ENCODE measurements at regions not wholly inside any gene's neighbourhood (a gene's known extent, or its start where the extent isn't known, plus 50 kb on each side); places are given as distances from the start of the nearest gene placed in this dataset.

GRCh38 chr10:109106604-109107003 is 816.7 kb downstream of the XPNPEP1 start:
- Histone ChIP-seq H3K79me1 (ENCODE audit: insufficient read depth, low read depth, low read length, poor library complexity, severe bottlenecking) (no peaks in the 10 kb centered on the region), H3K23ac (ENCODE audit: insufficient read length, low read depth, low read length) (no peak overlapping the region), H3K56ac (ENCODE audit: insufficient read length, low read depth, low read length) (no peak overlapping the region), H3K4ac (ENCODE audit: low read depth, low read length) (no peak overlapping the region), H3K9ac (ENCODE audit: extremely low read depth, insufficient read length, low read length) (no peak overlapping the region), H3K18ac (ENCODE audit: insufficient read length, low read depth, low read length) (no peak overlapping the region), H3K4me2 (ENCODE audit: insufficient read depth, insufficient read length, low read length) (no peak overlapping the region), H3K4me1 (ENCODE audit: insufficient read depth, low read length) (peaks cover 2% of the 10 kb centered on the region; the same call in 1 of the 2 replicates), H2BK120ac (ENCODE audit: low read depth, low read length, poor library complexity, severe bottlenecking) (no peak overlapping the region), H4K91ac (ENCODE audit: insufficient read length, low read depth, low read length) (no peak overlapping the region), H2BK5ac (ENCODE audit: insufficient read length, low read length) (no peak overlapping the region), H2BK15ac (ENCODE audit: low read depth, low read length) (no peak overlapping the region), H3K27me3 (ENCODE audit: insufficient read depth, low read length) (peaks cover 4% of the 10 kb centered on the region; the same call in 1 of the 2 replicates), H3K14ac (ENCODE audit: insufficient read depth, low read length) (no peak overlapping the region), H4K8ac (replicated peaks; ENCODE audit: insufficient read length, low read depth, low read length) (no peak overlapping the region), H2BK12ac (ENCODE audit: insufficient read length, low read depth, low read length) (no peak overlapping the region), H4K5ac (ENCODE audit: insufficient read length, low read depth, low read length) (no peak overlapping the region), H3K9me3 (ENCODE audit: control insufficient read depth, low read depth, low read length) (no peaks in the 10 kb centered on the region), H2BK20ac (ENCODE audit: low read depth, low read length, poor library complexity, severe bottlenecking) (no peak overlapping the region), H3K23me2 (ENCODE audit: insufficient read length, low read depth, low read length, poor library complexity, severe bottlenecking) (no peaks in the 10 kb centered on the region), H4K20me1 (ENCODE audit: control insufficient read depth, insufficient read depth, insufficient read length) (no peaks in the 10 kb centered on the region), H3K79me2 (ENCODE audit: insufficient read depth, low read length) (no peaks in the 10 kb centered on the region), H2AK5ac (ENCODE audit: insufficient read length, low read length) (no peak overlapping the region), H3K27ac (ENCODE audit: insufficient read length, low read depth, low read length) (no peak overlapping the region), H3T11ph (ENCODE audit: low read length) (no peak overlapping the region), H2AFZ (ENCODE audit: low read length) (no peak overlapping the region)
- Mint-ChIP-seq H3K27me3 (ENCODE audit: low read depth) (peaks cover 26% of the 10 kb centered on the region), H3K9me3 (no peaks in the 10 kb centered on the region), H3K36me3 (ENCODE audit: insufficient read depth in 1 of 3, low read depth in 3 of 3) (no peaks in the 10 kb centered on the region; a peak in 1 of 7 replicates), H3K4me1 (peaks cover 8 to 11% of the 10 kb centered on the region in 2 experiments), H3K27ac (no peak overlapping the region), H3K4me3 (no peak overlapping the region)
- TF ChIP-seq CTCF (conservative IDR thresholded peaks at IDR 0.05), result no peak
- DNase-seq, result no peak

Data from H9 (cell line).